ENCODE measurements at regions not wholly inside any gene's neighbourhood (a gene's known extent, or its start where the extent isn't known, plus 50 kb on each side); places are given as distances from the start of the nearest gene placed in this dataset.
A peak's percentile ranks its signal among the peaks of the same experiment; 100 is the strongest.
"Not testable (repeated sequence)": the region's sequence is repeated elsewhere in the genome, so short reads cannot be mapped to it uniquely, and the experiment has no call there.

GRCh38 chr1:209155546-209155945, 428.0 kb upstream of the CAMK1G start:
- no peak for DNase-seq

- DNase-seq = no peak
Measured at GRCh38 chr1:209156991-209157390, 426.5 kb upstream of the CAMK1G start.

GRCh38 chr1:209157546-209158249, 425.8 kb upstream of the CAMK1G start:
- no peak for DNase-seq

- no peak for DNase-seq
Measured at GRCh38 chr1:209158851-209159250, 424.7 kb upstream of the CAMK1G start.

- DNase-seq = no peak
Measured at GRCh38 chr1:209160230-209160629, 423.3 kb upstream of the CAMK1G start.

- DNase-seq = no peak
Measured at GRCh38 chr1:209162651-209163050, 420.9 kb upstream of the CAMK1G start.

GRCh38 chr1:209168204-209168603, 415.3 kb upstream of the CAMK1G start:
- no peak for DNase-seq

- no peak for DNase-seq
Measured at GRCh38 chr1:209171151-209171550, 412.4 kb upstream of the CAMK1G start.

- no peak for DNase-seq
Measured at GRCh38 chr1:209172286-209172685, 411.2 kb upstream of the CAMK1G start.

- DNase-seq = not testable (repeated sequence)
Measured at GRCh38 chr1:209172792-209173542, 410.5 kb upstream of the CAMK1G start.

- not testable (repeated sequence) for DNase-seq
Measured at GRCh38 chr1:209173796-209174195, 409.7 kb upstream of the CAMK1G start.

- peak; percentile 88 for DNase-seq
Measured at GRCh38 chr1:209176866-209177430, 406.6 kb upstream of the CAMK1G start.

- no peak for DNase-seq
Measured at GRCh38 chr1:209183195-209183594, 400.3 kb upstream of the CAMK1G start.

- DNase-seq = no peak
Measured at GRCh38 chr1:209187589-209187988, 395.9 kb upstream of the CAMK1G start.

- DNase-seq = no peak
Measured at GRCh38 chr1:209190591-209191261, 392.8 kb upstream of the CAMK1G start.

- DNase-seq = no peak
Measured at GRCh38 chr1:209191262-209191634, 392.3 kb upstream of the CAMK1G start.

GRCh38 chr1:209196140-209196539, 387.4 kb upstream of the CAMK1G start:
- DNase-seq = no peak

GRCh38 chr1:209198961-209199750, 384.4 kb upstream of the CAMK1G start:
- no peak for DNase-seq

GRCh38 chr1:209199822-209200221, 383.7 kb upstream of the CAMK1G start:
- no peak for DNase-seq

GRCh38 chr1:209202321-209202720, 381.2 kb upstream of the CAMK1G start:
- not testable (repeated sequence) for DNase-seq

GRCh38 chr1:209202830-209203532, 380.5 kb upstream of the CAMK1G start:
- no peak for DNase-seq

GRCh38 chr1:209203533-209203895, 380.0 kb upstream of the CAMK1G start:
- DNase-seq = no peak

Data from DMS79 (cell line).